ENCODE measurements at regions not wholly inside any gene's neighbourhood (a gene's known extent, or its start where the extent isn't known, plus 50 kb on each side); places are given as distances from the start of the nearest gene placed in this dataset.

DNA sequence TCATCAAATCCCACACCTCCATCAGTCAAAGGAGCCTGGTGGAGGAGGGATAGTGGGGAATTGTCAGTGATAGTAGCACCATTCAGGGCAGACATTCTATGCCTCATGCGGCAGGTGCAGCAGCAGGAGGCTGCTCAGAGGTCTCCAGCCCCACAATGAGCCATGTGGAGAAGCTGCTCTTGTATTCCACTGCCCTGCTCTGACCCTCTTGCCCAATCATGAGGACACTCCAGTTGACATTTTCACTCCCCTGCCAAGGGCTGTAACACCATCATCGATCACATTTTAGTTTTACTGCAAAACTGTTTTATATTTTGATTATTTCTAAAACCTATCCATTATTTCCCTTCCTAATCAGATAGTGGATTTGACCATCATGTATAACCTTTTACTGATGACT, 487.6 kb upstream of the KLHL29 start:
- Histone ChIP-seq H3K4me1 (ENCODE audit: insufficient read depth, low read length) (no peaks in the 10 kb centered on the region), H3K36me3 (ENCODE audit: insufficient read depth, low read length) (no peaks in the 10 kb centered on the region), H3K27me3 (ENCODE audit: control insufficient read depth in 1 of 2, insufficient read depth in 2 of 2, low read length in 2 of 2) (no peaks in the 10 kb centered on the region), H3K9ac (ENCODE audit: low read length) (no peak overlapping the region), H3K4me3 (ENCODE audit: low read depth in 1 of 2, low read length in 2 of 2) (no peak overlapping the region), H3K27ac (ENCODE audit: low read depth, low read length) (no peak overlapping the region), H3K9me3 (ENCODE audit: low read length) (no peaks in the 10 kb centered on the region)

DNA sequence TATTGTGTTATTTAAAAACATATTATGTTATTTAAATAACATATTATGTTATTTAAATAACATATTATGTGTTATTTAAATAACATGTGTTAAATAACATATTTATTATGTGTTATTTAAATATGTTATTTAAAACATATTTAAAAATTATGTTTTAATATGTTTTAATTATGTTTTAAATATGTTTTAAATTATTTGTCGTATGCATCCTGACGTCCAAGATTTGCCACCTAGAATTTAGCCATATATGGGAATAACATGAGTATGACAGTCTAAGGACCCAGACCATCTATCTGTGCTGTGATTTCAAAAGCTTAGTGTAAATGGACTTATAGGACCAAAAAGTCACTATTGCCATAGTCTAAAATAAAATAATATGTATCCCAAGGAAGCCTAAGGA, 484.3 kb upstream of the KLHL29 start:
- H3K27ac ChIP-seq (ENCODE audit: low read depth, low read length) = no peak overlapping the region
- H3K9me3 ChIP-seq (ENCODE audit: low read length) = no peaks in the 10 kb centered on the region
- no peaks in the 10 kb centered on the region for H3K36me3 ChIP-seq (ENCODE audit: insufficient read depth, low read length)
- H3K4me1 ChIP-seq (ENCODE audit: insufficient read depth, low read length) = no peaks in the 10 kb centered on the region
- no peaks in the 10 kb centered on the region for H3K27me3 ChIP-seq (ENCODE audit: control insufficient read depth in 1 of 2, insufficient read depth in 2 of 2, low read length in 2 of 2)
- no peak overlapping the region for H3K9ac ChIP-seq (ENCODE audit: low read length)
- H3K4me3 ChIP-seq (ENCODE audit: low read depth in 1 of 2, low read length in 2 of 2) = no peak overlapping the region

DNA sequence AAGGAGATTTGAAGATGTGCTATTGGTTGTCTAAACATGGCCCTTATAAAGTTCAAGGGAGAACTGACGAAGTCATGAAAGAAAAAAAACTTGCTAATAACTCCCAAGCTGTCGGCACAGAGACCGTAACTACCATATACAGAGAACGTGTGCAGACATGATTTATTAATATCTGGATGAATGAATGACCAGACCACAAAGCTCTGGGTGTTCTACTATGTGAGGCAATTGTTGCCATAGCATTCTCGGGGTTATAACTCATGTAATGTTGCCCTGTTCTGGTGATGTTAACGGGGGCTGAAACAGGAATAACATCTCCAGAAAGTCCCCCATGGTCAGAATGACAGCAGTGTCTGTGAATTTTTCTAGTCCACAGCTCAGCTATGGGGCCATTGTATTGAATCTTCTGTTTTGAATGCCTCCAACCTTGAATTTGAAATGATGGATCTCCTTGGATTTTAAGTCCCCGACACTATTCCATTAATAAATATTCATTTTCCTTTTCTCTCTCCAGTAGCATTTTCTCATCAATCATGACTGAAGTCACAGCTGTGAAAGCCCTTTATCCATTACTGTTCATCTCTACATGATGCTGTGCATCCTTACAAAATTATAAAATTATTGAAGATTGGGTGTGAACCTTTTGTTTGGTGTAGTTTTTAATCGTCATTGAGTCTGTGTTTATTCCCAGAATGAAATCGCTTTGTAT, 483.4 kb upstream of the KLHL29 start:
- H3K9me3 ChIP-seq (ENCODE audit: low read length) = no peaks in the 10 kb centered on the region
- H3K36me3 ChIP-seq (ENCODE audit: insufficient read depth, low read length) = no peaks in the 10 kb centered on the region
- H3K27ac ChIP-seq (ENCODE audit: low read depth, low read length) = no peak overlapping the region
- H3K9ac ChIP-seq (ENCODE audit: low read length) = no peak overlapping the region
- no peaks in the 10 kb centered on the region for H3K27me3 ChIP-seq (ENCODE audit: control insufficient read depth in 1 of 2, insufficient read depth in 2 of 2, low read length in 2 of 2)
- H3K4me3 ChIP-seq (ENCODE audit: low read depth in 1 of 2, low read length in 2 of 2) = no peak overlapping the region
- no peaks in the 10 kb centered on the region for H3K4me1 ChIP-seq (ENCODE audit: insufficient read depth, low read length)

DNA sequence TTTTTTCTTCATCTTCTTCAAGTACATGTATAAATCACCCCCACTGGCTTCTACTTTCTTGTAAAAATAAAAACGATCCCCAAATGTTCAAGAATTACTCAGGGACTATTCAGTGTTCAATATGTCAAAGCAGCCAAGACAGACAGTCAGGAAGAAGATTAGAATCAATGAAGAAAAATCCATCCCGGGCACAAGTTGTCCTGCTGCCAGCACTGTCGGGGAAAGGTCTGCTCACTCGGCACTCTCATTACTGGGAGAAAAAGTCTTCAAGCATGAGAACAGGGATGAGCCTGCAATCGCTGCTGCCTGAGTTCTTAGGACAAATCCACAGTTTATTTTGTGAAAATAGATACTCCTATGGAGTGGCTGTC, 482.8 kb upstream of the KLHL29 start:
- H3K27ac ChIP-seq (ENCODE audit: low read depth, low read length) = no peak overlapping the region
- no peak overlapping the region for H3K9ac ChIP-seq (ENCODE audit: low read length)
- H3K36me3 ChIP-seq (ENCODE audit: insufficient read depth, low read length) = no peaks in the 10 kb centered on the region
- no peaks in the 10 kb centered on the region for H3K27me3 ChIP-seq (ENCODE audit: control insufficient read depth in 1 of 2, insufficient read depth in 2 of 2, low read length in 2 of 2)
- H3K4me3 ChIP-seq (ENCODE audit: low read depth in 1 of 2, low read length in 2 of 2) = no peak overlapping the region
- no peaks in the 10 kb centered on the region for H3K4me1 ChIP-seq (ENCODE audit: insufficient read depth, low read length)
- H3K9me3 ChIP-seq (ENCODE audit: low read length) = no peaks in the 10 kb centered on the region

- Histone ChIP-seq H3K4me1 (ENCODE audit: insufficient read depth, low read length) (no peaks in the 10 kb centered on the region), H3K27me3 (ENCODE audit: control insufficient read depth in 1 of 2, insufficient read depth in 2 of 2, low read length in 2 of 2) (no peaks in the 10 kb centered on the region), H3K9me3 (ENCODE audit: low read length) (no peaks in the 10 kb centered on the region), H3K9ac (ENCODE audit: low read length) (no peak overlapping the region), H3K27ac (ENCODE audit: low read depth, low read length) (no peak overlapping the region), H3K36me3 (ENCODE audit: insufficient read depth, low read length) (no peaks in the 10 kb centered on the region), H3K4me3 (ENCODE audit: low read depth in 1 of 2, low read length in 2 of 2) (no peak overlapping the region)
Measured at GRCh38 chr2:22902662-22903165, 482.3 kb upstream of the KLHL29 start.

DNA sequence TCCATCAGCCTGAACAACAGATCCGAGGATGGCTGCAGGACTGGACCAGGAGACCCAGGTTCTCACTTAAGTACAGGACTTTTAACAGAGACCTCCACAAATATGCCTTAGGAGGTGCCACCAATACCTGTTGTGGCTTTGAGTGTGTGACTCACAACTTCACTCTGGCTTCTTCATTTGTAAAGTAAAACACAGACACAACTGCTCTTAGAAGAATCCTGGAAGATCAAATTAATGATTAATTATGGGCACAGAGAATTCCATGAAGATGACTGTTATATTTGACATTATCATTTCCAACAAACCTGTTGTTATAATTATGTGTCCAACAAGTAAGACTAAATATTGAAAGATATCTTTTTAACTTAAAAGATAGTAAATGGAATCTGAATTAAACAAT, 481.4 kb upstream of the KLHL29 start:
- H3K4me1 ChIP-seq (ENCODE audit: insufficient read depth, low read length) = no peaks in the 10 kb centered on the region
- H3K9ac ChIP-seq (ENCODE audit: low read length) = no peak overlapping the region
- no peaks in the 10 kb centered on the region for H3K27me3 ChIP-seq (ENCODE audit: control insufficient read depth in 1 of 2, insufficient read depth in 2 of 2, low read length in 2 of 2)
- H3K36me3 ChIP-seq (ENCODE audit: insufficient read depth, low read length) = no peaks in the 10 kb centered on the region
- H3K4me3 ChIP-seq (ENCODE audit: low read depth in 1 of 2, low read length in 2 of 2) = no peak overlapping the region
- no peaks in the 10 kb centered on the region for H3K9me3 ChIP-seq (ENCODE audit: low read length)
- no peak overlapping the region for H3K27ac ChIP-seq (ENCODE audit: low read depth, low read length)

GRCh38 chr2:22904126-22904684, 480.8 kb upstream of the KLHL29 start:
- H3K4me3 ChIP-seq (ENCODE audit: low read depth in 1 of 2, low read length in 2 of 2) = no peak overlapping the region
- no peaks in the 10 kb centered on the region for H3K4me1 ChIP-seq (ENCODE audit: insufficient read depth, low read length)
- no peaks in the 10 kb centered on the region for H3K27me3 ChIP-seq (ENCODE audit: control insufficient read depth in 1 of 2, insufficient read depth in 2 of 2, low read length in 2 of 2)
- H3K9me3 ChIP-seq (ENCODE audit: low read length) = no peaks in the 10 kb centered on the region
- no peak overlapping the region for H3K9ac ChIP-seq (ENCODE audit: low read length)
- H3K27ac ChIP-seq (ENCODE audit: low read depth, low read length) = no peak overlapping the region
- no peaks in the 10 kb centered on the region for H3K36me3 ChIP-seq (ENCODE audit: insufficient read depth, low read length)

DNA sequence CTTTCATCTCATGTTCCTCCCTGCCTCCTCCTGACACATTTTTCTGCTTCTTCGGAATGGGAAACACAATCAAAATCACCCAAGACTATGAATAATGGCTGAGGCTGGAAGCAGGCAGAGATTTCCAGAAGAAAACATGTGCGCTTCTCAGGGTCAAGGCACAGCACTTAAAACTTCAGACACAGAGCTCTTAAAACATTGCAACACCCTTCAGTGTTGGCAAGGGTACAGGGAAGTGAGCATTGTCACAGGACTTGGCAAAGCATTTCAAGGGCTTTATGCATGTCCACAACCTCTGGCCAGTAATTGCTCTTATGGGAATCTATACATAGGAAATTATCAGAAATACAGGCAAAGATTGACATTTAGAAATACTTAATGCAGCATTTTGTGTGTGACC, 477.6 kb upstream of the KLHL29 start:
- no peaks in the 10 kb centered on the region for H3K27me3 ChIP-seq (ENCODE audit: control insufficient read depth in 1 of 2, insufficient read depth in 2 of 2, low read length in 2 of 2)
- no peaks in the 10 kb centered on the region for H3K4me1 ChIP-seq (ENCODE audit: insufficient read depth, low read length)
- H3K9ac ChIP-seq (ENCODE audit: low read length) = no peak overlapping the region
- no peak overlapping the region for H3K27ac ChIP-seq (ENCODE audit: low read depth, low read length)
- H3K36me3 ChIP-seq (ENCODE audit: insufficient read depth, low read length) = no peaks in the 10 kb centered on the region
- no peak overlapping the region for H3K4me3 ChIP-seq (ENCODE audit: low read depth in 1 of 2, low read length in 2 of 2)
- H3K9me3 ChIP-seq (ENCODE audit: low read length) = no peaks in the 10 kb centered on the region

GRCh38 chr2:22912398-22912797, 472.6 kb upstream of the KLHL29 start:
- H3K4me3 ChIP-seq (ENCODE audit: low read depth in 1 of 2, low read length in 2 of 2) = no peak overlapping the region
- H3K9ac ChIP-seq (ENCODE audit: low read length) = no peak overlapping the region
- H3K27me3 ChIP-seq (ENCODE audit: control insufficient read depth in 1 of 2, insufficient read depth in 2 of 2, low read length in 2 of 2) = no peaks in the 10 kb centered on the region
- no peak overlapping the region for H3K27ac ChIP-seq (ENCODE audit: low read depth, low read length)
- no peaks in the 10 kb centered on the region for H3K36me3 ChIP-seq (ENCODE audit: insufficient read depth, low read length)
- H3K4me1 ChIP-seq (ENCODE audit: insufficient read depth, low read length) = no peaks in the 10 kb centered on the region
- H3K9me3 ChIP-seq (ENCODE audit: low read length) = no peaks in the 10 kb centered on the region

GRCh38 chr2:22929998-22930397, 455.0 kb upstream of the KLHL29 start:
- Histone ChIP-seq H3K36me3 (ENCODE audit: insufficient read depth, low read length) (no peaks in the 10 kb centered on the region), H3K4me1 (ENCODE audit: insufficient read depth, low read length) (no peaks in the 10 kb centered on the region), H3K4me3 (ENCODE audit: low read depth in 1 of 2, low read length in 2 of 2) (no peak overlapping the region), H3K27me3 (ENCODE audit: control insufficient read depth in 1 of 2, insufficient read depth in 2 of 2, low read length in 2 of 2) (no peaks in the 10 kb centered on the region), H3K9ac (ENCODE audit: low read length) (no peak overlapping the region), H3K27ac (ENCODE audit: low read depth, low read length) (no peak overlapping the region), H3K9me3 (ENCODE audit: low read length) (no peaks in the 10 kb centered on the region)

- H3K4me3 ChIP-seq (ENCODE audit: low read depth in 1 of 2, low read length in 2 of 2) = no peak overlapping the region
- H3K9ac ChIP-seq (ENCODE audit: low read length) = no peak overlapping the region
- no peaks in the 10 kb centered on the region for H3K27me3 ChIP-seq (ENCODE audit: control insufficient read depth in 1 of 2, insufficient read depth in 2 of 2, low read length in 2 of 2)
- H3K4me1 ChIP-seq (ENCODE audit: insufficient read depth, low read length) = no peaks in the 10 kb centered on the region
- H3K9me3 ChIP-seq (ENCODE audit: low read length) = no peaks in the 10 kb centered on the region
- no peak overlapping the region for H3K27ac ChIP-seq (ENCODE audit: low read depth, low read length)
- H3K36me3 ChIP-seq (ENCODE audit: insufficient read depth, low read length) = no peaks in the 10 kb centered on the region
Measured at GRCh38 chr2:22930781-22931180, 454.2 kb upstream of the KLHL29 start.

- H3K4me1 ChIP-seq (ENCODE audit: insufficient read depth, low read length) = no peaks in the 10 kb centered on the region
Measured at GRCh38 chr2:22932288-22932687, 452.7 kb upstream of the KLHL29 start.

More at GRCh38 chr2:22932288-22932687, 452.7 kb upstream of the KLHL29 start:
- no peaks in the 10 kb centered on the region for H3K36me3 ChIP-seq (ENCODE audit: insufficient read depth, low read length)
- no peak overlapping the region for H3K4me3 ChIP-seq (ENCODE audit: low read depth in 1 of 2, low read length in 2 of 2)
- H3K9ac ChIP-seq (ENCODE audit: low read length) = no peak overlapping the region
- H3K27ac ChIP-seq (ENCODE audit: low read depth, low read length) = no peak overlapping the region
- no peaks in the 10 kb centered on the region for H3K27me3 ChIP-seq (ENCODE audit: control insufficient read depth in 1 of 2, insufficient read depth in 2 of 2, low read length in 2 of 2)
- H3K9me3 ChIP-seq (ENCODE audit: low read length) = no peaks in the 10 kb centered on the region
